DOHH2 (cell line): ENCODE measurements at regions not wholly inside any gene's neighbourhood (a gene's known extent, or its start where the extent isn't known, plus 50 kb on each side); places are given as distances from the start of the nearest gene placed in this dataset.

Source experiments
- EZH2phosphoT487 ChIP-seq: fragments of 200-600 bp; sonication (generic); IDR thresholded peaks from 2 replicates; pipeline ENCODE4 v1.6.1; 2017; ENCODE audit warnings: borderline replicate concordance, mild to moderate bottlenecking, antibody characterized with exemption, low read length, moderate library complexity, mixed read lengths
- TF ChIP-seq, protein P1 (sequence below): fragments of 200-600 bp; sonication (generic); IDR thresholded peaks from one replicate; pipeline ENCODE4 v1.5.1; 2014; ENCODE audit warnings: antibody characterized with exemption, mild to moderate bottlenecking, low read depth, low read length; ENCODE audit not compliant: poor library complexity, severe bottlenecking

- TF ChIP-seq, protein P1, sequence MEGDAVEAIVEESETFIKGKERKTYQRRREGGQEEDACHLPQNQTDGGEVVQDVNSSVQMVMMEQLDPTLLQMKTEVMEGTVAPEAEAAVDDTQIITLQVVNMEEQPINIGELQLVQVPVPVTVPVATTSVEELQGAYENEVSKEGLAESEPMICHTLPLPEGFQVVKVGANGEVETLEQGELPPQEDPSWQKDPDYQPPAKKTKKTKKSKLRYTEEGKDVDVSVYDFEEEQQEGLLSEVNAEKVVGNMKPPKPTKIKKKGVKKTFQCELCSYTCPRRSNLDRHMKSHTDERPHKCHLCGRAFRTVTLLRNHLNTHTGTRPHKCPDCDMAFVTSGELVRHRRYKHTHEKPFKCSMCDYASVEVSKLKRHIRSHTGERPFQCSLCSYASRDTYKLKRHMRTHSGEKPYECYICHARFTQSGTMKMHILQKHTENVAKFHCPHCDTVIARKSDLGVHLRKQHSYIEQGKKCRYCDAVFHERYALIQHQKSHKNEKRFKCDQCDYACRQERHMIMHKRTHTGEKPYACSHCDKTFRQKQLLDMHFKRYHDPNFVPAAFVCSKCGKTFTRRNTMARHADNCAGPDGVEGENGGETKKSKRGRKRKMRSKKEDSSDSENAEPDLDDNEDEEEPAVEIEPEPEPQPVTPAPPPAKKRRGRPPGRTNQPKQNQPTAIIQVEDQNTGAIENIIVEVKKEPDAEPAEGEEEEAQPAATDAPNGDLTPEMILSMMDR: no peak
- no peak for TF ChIP-seq EZH2phosphoT487
Measured at GRCh38 chr15:93496888-93497287, 407.9 kb upstream of the RGMA start.
